ENCODE measurements at regions not wholly inside any gene's neighbourhood (a gene's known extent, or its start where the extent isn't known, plus 50 kb on each side); places are given as distances from the start of the nearest gene placed in this dataset.

GRCh38 chr18:6479699-6480098 is 65.0 kb upstream of the L3MBTL4 start:
- H3K27ac ChIP-seq (replicated peaks) = no peak overlapping the region
- no peak for DNase-seq (ENCODE audit: low read depth in 1 of 2, low spot score in 1 of 2)
- no peak overlapping the region for H3K4me3 ChIP-seq (replicated peaks; ENCODE audit: insufficient read depth, low read length)
- TF ChIP-seq GABPA (IDR thresholded peaks at IDR 0.05; ENCODE audit: low read depth) (no peak), CTCF (IDR thresholded peaks at IDR 0.05; ENCODE audit: insufficient read depth, low read length) (no peak), POLR2AphosphoS5 (IDR thresholded peaks at IDR 0.05; ENCODE audit: low read depth) (no peak), SPI1 (IDR thresholded peaks at IDR 0.05; ENCODE audit: borderline replicate concordance, low read depth) (no peak)
- TF ChIP-seq, protein P1, sequence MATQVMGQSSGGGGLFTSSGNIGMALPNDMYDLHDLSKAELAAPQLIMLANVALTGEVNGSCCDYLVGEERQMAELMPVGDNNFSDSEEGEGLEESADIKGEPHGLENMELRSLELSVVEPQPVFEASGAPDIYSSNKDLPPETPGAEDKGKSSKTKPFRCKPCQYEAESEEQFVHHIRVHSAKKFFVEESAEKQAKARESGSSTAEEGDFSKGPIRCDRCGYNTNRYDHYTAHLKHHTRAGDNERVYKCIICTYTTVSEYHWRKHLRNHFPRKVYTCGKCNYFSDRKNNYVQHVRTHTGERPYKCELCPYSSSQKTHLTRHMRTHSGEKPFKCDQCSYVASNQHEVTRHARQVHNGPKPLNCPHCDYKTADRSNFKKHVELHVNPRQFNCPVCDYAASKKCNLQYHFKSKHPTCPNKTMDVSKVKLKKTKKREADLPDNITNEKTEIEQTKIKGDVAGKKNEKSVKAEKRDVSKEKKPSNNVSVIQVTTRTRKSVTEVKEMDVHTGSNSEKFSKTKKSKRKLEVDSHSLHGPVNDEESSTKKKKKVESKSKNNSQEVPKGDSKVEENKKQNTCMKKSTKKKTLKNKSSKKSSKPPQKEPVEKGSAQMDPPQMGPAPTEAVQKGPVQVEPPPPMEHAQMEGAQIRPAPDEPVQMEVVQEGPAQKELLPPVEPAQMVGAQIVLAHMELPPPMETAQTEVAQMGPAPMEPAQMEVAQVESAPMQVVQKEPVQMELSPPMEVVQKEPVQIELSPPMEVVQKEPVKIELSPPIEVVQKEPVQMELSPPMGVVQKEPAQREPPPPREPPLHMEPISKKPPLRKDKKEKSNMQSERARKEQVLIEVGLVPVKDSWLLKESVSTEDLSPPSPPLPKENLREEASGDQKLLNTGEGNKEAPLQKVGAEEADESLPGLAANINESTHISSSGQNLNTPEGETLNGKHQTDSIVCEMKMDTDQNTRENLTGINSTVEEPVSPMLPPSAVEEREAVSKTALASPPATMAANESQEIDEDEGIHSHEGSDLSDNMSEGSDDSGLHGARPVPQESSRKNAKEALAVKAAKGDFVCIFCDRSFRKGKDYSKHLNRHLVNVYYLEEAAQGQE (IDR thresholded peaks at IDR 0.05; ENCODE audit: insufficient replicate concordance, low read depth) = no peak
- H3K27me3 ChIP-seq (ENCODE audit: insufficient read depth, poor library complexity, severe bottlenecking) = no peaks in the 10 kb centered on the region

DNA sequence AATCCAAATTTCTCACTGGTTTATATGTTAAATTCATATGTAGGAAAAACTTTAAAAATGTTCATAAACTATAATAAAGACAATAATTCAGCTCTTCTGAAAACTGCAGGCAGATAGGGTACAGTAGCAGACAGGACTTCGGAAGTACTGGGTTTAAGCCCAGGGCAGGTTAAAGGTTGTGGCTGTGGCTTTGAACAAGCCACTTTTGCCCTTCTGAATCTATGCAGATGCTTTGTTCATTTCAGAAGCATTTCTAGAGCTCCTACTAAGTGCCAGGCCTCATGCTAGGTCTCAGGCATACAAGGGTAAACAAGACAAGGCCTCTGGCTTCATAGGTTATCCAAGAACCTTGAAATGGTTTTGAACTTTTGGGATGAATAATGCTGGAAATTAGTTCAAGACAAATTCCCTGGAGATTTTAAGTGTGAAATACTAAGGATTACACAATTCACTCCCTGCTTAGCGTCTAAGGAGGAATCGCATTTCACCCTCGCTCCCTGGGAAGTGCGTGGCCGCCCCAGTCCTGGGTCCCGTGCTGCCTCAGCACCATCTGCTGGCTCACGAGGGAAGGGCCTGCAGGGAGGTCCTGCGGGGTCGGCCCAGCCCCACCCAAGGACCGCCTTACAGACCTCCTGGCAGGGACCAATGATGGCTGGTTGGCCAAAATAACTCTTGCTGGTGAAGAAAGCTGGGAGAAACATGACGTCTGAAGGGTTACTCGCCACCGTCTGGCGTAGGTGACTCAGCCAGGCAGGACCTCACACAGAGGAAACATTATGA is 67.7 kb upstream of the L3MBTL4 start:
- H3K27ac ChIP-seq (replicated peaks) = no peak overlapping the region
- no peaks in the 10 kb centered on the region for H3K27me3 ChIP-seq (ENCODE audit: insufficient read depth, poor library complexity, severe bottlenecking)
- no peak overlapping the region for H3K4me3 ChIP-seq (replicated peaks; ENCODE audit: insufficient read depth, low read length)
- no peak for DNase-seq (ENCODE audit: low read depth in 1 of 2, low spot score in 1 of 2)
- TF ChIP-seq SPI1 (IDR thresholded peaks at IDR 0.05; ENCODE audit: borderline replicate concordance, low read depth) (no peak), POLR2AphosphoS5 (IDR thresholded peaks at IDR 0.05; ENCODE audit: low read depth) (no peak), CTCF (IDR thresholded peaks at IDR 0.05; ENCODE audit: insufficient read depth, low read length) (no peak), GABPA (IDR thresholded peaks at IDR 0.05; ENCODE audit: low read depth) (no peak)
- TF ChIP-seq, protein P1 (IDR thresholded peaks at IDR 0.05; ENCODE audit: insufficient replicate concordance, low read depth) = no peak

DNA sequence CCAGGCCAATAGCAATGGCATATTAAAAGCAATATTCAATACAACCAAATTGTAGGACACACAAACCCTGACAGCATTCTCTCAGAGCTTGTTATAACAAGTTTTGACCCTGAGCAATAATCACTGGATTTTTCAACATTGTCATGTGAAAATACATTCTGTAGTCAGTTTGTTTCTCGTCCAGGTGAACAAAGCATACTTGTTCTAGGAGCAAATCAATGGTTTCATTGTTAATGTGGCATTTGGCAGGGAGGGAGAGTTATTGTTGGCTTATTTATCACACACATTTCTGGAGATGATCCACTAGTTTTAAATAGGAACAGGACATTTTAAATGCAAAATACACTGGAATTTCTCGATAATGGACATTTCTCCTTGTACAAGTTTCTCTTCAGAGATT is 69.9 kb upstream of the L3MBTL4 start:
- Histone ChIP-seq H3K4me3 (replicated peaks; ENCODE audit: insufficient read depth, low read length) (no peak overlapping the region), H3K27ac (replicated peaks) (no peak overlapping the region), H3K27me3 (ENCODE audit: insufficient read depth, poor library complexity, severe bottlenecking) (no peaks in the 10 kb centered on the region)
- no peak for TF ChIP-seq GABPA (IDR thresholded peaks at IDR 0.05; ENCODE audit: low read depth)
- no peak for TF ChIP-seq SPI1 (IDR thresholded peaks at IDR 0.05; ENCODE audit: borderline replicate concordance, low read depth)
- TF ChIP-seq, protein P1 (IDR thresholded peaks at IDR 0.05; ENCODE audit: insufficient replicate concordance, low read depth) = no peak
- TF ChIP-seq POLR2AphosphoS5 (IDR thresholded peaks at IDR 0.05; ENCODE audit: low read depth) = no peak
- TF ChIP-seq CTCF (IDR thresholded peaks at IDR 0.05; ENCODE audit: insufficient read depth, low read length) = no peak
- no peak for DNase-seq (ENCODE audit: low read depth in 1 of 2, low spot score in 1 of 2)
